HG03565 (cell line): ENCODE measurements at regions not wholly inside any gene's neighbourhood (a gene's known extent, or its start where the extent isn't known, plus 50 kb on each side); places are given as distances from the start of the nearest gene placed in this dataset.

ENCODE experiments used
- ATAC-seq: cut with Tn5 transposase; IDR thresholded peaks from one replicate; pipeline ENCODE4 v1.9.1; 2021; ENCODE audit warnings: mild to moderate bottlenecking, moderate library complexity; ENCODE audit not compliant: unreplicated experiment

DNA sequence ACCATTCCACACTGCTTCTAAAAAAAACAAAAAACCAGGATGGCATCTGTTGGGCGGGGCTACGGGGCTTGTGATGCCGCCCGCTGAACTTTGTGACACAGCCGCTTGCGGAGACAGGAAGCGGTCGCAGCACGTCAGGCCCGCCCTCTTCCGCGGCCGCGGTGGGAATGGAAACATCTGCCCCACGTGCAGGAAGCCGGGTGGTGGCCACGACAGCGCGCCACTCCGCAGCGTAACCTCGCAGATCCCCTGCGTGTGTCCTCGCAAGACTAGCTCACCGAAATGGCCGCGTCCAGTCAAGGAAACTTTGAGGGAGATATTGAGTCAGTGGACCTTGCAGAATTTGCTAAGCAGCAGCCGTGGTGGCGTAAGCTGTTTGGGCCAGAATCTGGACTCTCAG, 168.5 kb downstream of the SUCLG1 start:
- ATAC-seq, result no peak

GRCh38 chr2:84288293-84288692, 170.8 kb downstream of the SUCLG1 start:
- no peak for ATAC-seq

- no peak for ATAC-seq
These were observed 172.2 kb downstream of the SUCLG1 start for GRCh38 chr2:84286878-84287277.

GRCh38 chr2:84285056-84285747, 173.9 kb downstream of the SUCLG1 start:
- no peak for ATAC-seq

GRCh38 chr2:84283506-84283905, 175.6 kb downstream of the SUCLG1 start:
- ATAC-seq, result no peak

DNA sequence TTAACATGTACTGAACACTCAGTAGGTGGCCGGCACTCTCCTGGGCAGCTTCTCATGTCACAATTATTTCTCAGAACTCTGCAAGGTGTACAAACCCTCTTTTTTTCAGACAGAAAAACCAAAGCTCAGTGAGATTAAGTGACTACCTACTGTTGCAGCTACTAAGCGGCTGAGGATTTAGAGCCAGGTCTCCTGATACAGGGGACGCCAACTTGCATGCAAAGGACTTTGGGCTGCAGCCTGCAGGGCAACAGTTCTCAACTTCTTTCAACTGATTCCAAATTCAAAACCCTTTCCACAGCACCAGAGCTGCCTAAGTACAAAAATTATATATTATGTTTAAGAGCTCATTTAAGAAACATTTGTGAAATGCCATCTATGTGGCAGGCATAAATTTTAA, 177.6 kb downstream of the SUCLG1 start:
- ATAC-seq, result no peak

- ATAC-seq, result no peak
These were observed 178.2 kb downstream of the SUCLG1 start for GRCh38 chr2:84280873-84281272.

DNA sequence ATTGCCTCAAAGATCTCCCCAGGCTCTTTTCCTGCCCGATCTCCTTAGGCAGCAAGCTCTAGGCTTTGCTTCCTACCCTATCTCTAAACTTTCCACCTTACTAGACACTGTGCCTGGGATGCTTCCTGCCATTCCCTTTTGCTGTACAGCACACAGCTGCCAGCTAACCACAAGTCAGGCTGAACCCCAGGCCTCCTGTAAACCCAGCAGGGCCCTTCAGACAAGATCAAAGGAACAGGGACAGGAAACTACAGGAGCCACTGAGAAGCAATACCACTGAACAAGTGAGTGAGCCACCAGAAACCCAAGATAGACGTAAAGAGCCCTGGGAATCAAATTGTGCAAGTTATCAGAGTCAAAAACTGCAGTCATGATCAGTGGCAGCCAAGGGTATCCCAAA, 180.7 kb downstream of the SUCLG1 start:
- no peak for ATAC-seq

GRCh38 chr2:84276590-84277255, 182.4 kb downstream of the SUCLG1 start:
- ATAC-seq, result no peak

DNA sequence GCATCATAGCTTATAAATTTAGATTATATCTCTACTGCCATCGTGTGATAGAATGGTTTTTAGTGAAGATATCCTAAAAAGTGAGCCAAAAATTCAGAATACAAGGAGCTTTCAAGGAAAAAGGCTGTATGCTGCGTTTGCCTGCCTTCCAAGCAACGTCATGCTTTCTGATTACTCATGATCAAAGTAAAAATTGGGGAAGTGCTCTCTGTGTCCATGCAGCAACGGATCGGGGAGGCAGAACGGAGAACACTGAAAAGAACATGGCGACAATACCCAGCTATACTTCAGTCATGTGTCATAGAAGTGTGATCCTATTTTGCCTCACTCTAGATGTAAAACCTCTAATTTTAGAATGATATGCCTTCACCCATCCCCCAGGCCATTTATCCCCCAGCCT, 185.7 kb downstream of the SUCLG1 start:
- no peak for ATAC-seq

DNA sequence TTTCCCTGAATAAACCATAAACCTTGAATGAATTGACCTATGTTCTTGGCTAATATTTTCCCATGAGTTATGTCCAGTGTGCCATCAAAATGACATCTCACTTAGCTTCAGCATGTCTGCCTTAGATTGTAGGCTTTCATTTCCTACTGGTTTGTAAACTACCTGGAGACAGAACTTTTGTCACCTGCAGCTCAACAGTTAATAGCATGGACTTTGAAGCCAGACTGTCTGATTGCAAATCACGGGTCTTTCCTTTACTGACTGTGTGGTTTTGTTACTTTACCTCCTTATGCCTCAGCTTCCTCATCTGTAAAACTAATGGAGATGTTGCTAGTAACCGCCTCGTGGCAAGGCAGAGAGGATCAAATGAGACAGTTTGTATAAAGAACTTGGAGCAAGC, 187.1 kb downstream of the SUCLG1 start:
- no peak for ATAC-seq

- ATAC-seq, result no peak
These were observed 201.2 kb downstream of the SUCLG1 start for GRCh38 chr2:84257831-84258230.

DNA sequence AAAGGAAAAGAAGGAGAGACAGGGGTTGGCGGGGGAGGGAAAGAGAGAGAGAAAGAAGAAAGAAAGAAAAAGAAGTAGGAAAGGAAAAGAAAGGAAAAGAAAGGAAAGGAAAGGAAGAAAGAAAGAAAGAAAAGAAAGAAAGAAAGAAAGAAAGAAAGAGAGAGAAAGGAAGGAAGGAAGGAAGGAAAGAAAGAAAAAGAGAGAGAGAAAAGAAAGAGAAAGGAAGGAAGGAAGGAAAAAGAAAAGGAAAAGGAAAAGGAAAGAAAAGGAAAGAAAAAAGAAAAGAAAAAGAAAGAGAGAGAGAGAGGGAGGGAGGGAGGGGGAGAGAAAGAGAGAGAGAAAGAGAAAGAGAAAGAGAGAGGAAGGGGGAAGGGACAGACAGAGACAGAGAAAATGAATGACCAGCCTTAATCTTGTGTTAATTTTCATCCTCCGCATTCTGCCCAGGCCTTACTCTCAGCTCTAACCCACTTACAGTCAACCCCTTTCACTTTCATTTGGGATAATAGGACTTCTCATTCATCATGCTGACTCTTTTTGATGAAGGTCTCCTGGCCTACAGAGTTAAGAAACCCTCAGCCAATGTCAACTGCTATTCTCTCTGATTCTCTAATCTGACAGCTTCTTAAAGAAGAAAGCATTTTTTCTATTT, 207.3 kb downstream of the SUCLG1 start:
- ATAC-seq, result no peak

DNA sequence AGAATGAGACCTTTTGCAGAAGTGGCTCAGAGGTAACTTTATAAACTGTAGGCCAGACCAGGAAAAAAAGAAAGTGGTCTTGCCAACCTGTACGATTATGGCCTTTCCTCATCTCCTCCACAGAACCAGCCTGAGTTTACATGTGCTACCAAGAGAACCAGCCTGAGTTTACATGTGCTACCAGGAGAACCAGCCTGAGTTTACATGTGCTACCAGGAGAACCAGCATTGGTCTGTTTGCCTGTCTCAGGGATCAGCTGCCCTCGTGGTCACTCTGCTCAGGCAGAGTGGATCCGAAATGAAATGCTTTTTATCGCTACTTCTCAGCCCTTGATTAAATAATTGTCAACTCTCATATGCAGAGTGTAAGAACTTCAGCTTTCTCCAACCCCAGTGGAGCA, 209.9 kb downstream of the SUCLG1 start:
- ATAC-seq, result no peak

DNA sequence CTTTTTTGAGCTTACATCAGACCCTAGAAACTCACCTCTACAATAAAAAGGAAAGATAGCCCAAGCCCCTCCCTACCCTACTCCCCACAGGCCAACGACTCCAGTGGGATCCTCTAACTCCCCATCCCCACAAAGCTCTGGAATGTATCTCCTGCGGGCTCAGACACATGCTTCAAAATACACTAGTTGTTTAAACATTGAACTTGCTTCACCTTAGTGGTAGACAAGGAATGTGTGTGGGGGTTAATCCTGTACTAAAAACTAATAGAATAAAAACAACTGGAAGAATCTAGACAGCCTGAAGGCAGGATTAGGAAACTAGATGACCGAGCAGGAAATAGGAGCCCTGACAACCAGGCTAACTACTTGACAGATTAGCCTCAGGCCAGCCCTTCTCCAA, 211.5 kb downstream of the SUCLG1 start:
- ATAC-seq, result no peak

DNA sequence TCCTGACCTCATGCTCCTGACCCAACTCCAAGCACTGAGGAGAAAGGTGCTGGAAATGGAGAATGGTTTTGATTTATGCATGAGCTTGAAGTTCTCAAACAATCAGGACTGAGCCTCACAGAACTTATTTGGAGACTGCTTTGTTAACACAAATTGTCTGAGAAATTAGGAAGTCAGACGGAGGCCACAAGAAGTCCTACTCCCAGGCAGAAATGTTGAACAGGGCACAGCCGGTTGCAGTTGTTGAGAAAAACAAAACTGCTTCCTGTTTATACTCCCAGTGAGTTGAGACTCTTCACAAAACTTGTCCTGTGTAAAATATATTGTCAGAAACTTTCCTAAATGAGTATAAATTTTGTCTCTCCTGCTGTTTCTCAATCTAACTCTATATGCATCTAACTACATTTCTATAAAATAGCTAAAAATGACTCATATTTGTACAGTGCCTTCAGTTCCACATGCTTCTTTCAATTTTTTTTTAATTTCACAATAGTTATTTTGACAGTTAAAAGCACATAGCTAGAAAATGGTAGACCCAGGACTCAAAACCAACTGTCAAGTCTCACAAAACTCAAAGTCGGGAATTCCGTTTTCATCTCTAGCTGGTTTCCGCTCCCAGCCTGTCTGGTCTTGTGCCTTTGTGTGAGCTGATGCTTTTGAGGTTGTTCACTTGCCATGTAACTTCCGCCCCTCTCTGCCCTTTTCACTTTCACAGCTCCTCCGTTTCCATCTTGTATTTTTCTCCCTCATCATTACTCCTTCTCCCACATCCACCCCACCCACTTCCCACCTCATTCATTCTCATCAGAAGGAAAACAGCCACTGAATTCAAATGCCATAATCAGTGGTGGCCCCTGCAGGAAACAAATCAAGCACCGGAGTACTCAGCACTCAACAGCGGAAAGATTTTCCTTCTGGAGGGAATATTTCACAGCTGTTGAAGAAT, 215.0 kb downstream of the SUCLG1 start:
- no peak for ATAC-seq

- ATAC-seq, result no peak
These were observed 220.2 kb downstream of the SUCLG1 start for GRCh38 chr2:84238907-84239306.

- no peak for ATAC-seq
These were observed 222.8 kb downstream of the SUCLG1 start for GRCh38 chr2:84236288-84236687.

DNA sequence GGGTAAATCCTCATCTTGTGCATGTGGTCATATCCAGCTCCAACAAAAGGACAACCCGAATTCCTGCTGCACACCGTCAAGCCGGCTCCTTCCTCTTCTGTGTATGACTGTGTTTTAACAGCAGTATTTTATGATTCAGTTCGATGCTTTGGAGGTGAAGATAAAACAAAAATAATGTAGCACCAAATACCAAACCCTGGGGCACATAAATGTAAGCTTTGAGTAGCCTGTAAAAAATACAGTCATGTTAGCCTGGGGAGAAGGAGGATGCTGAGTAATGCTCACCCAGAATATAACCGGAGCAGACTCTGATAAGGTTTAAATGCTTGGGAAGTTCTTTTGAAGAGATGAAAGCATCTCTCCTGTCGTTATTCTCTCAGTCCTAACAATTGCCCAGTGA, 225.0 kb downstream of the SUCLG1 start:
- ATAC-seq, result no peak

DNA sequence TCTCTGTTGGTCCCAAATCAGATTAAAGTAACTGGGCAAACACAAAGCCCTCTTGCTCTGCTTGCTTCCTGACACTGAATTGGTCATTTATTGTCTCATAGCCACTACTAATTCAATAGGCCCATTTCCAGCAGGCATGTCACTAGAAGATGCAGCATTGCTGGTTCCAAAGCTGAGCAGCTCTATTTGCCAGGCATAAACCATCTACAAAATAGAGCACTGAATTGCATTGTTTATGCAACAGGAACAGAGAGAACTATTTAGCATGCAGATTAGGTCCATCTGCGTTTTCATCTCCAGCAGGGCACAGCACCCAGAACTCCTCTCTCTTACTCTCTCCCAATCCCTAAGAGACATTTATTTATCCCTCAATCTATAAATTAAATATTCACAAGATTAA, 227.6 kb downstream of the SUCLG1 start:
- ATAC-seq, result no peak

DNA sequence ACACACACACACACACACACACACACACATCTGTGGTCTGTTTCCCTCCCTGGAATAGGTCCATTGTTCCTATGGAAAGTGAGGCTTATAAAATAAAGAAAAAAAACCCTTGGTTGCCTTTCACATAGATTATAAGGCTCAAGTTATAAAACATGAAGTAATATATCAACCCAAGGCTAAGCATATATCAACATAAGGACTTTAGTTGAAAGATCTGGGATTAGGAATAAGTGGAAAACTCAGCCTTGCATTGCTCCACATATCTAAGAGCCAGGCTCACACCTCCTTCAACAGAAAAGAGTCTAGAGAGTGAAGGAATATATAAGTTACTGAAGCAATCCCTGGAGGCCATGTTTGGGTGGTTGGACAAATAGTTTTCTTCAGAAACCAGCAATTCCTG, 235.0 kb downstream of the SUCLG1 start:
- ATAC-seq, result no peak
